GM21737 (cell line): ENCODE measurements at regions not wholly inside any gene's neighbourhood (a gene's known extent, or its start where the extent isn't known, plus 50 kb on each side); places are given as distances from the start of the nearest gene placed in this dataset.

Source experiments
- ATAC-seq: cut with Tn5 transposase; IDR thresholded peaks from one replicate; pipeline ENCODE4 v1.9.1; 2021; ENCODE audit warnings: mild to moderate bottlenecking, moderate library complexity; ENCODE audit not compliant: unreplicated experiment

DNA sequence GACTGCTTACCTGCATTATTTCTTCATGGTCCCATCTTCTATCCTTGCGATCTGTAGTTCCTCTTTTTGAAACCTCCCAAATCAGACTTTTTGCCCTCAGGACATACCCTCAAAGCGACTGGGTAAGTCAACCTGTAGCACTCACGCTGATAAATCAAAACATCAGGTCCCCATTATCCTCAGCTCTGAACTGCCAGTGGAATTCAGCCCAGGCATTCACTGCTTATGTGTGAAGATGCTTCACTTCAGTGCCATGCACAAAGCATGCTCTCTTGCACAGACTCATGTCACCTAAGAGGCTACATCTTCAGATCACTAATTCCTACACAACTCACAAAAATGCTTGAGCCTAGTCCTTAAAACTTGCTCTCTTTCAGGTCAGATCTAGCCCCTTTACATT lies 283.6 kb upstream of the KLF6 start:
- ATAC-seq, result no peak

DNA sequence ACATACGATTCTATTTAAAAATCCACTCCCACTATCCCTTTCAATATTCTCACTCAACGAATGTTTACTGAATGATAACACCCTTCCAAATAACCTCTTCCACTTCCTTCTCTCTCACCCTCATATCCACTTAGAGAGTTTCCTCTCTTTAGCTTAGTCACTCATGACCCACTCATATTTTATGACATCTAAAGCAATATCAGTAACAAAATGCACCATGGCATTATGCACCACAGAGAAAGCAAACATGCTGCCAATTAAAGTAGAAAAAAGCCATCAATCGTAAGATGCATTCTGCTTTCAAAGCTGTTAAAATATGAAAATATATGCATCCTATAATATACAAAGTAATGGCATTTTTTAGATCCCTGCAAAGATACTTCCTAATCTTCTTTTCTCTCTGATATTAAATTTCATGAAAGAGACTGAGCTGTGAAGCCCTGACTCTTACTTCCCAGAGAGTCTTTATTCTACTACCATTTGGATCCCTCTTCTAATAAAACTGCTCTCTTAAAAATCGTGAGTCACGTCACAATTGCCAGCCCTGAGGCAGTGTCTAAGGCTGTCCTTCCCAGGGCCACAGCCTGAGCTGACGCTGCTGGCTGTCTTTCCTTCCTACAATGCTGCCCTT lies 283.0 kb upstream of the KLF6 start:
- ATAC-seq, result no peak

DNA sequence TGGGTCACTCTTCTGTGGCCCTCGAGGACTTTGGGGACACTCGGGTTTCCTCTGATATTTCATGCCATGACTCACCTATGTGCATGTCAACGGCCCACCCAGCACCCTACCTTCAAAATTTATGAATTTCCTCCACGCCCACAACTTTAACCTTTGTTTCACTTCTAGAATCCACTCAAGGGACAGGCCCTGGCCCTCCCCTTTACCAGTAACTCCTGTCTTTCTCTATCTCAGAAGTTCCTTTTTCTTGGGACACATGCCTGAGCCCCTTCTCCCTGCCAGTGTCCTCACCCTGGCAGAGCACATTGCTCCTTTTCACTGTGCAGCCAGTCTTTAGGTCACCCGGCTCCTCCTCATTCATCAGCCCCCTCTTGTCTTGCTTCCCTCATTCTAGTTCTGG lies 282.5 kb upstream of the KLF6 start:
- no peak for ATAC-seq

DNA sequence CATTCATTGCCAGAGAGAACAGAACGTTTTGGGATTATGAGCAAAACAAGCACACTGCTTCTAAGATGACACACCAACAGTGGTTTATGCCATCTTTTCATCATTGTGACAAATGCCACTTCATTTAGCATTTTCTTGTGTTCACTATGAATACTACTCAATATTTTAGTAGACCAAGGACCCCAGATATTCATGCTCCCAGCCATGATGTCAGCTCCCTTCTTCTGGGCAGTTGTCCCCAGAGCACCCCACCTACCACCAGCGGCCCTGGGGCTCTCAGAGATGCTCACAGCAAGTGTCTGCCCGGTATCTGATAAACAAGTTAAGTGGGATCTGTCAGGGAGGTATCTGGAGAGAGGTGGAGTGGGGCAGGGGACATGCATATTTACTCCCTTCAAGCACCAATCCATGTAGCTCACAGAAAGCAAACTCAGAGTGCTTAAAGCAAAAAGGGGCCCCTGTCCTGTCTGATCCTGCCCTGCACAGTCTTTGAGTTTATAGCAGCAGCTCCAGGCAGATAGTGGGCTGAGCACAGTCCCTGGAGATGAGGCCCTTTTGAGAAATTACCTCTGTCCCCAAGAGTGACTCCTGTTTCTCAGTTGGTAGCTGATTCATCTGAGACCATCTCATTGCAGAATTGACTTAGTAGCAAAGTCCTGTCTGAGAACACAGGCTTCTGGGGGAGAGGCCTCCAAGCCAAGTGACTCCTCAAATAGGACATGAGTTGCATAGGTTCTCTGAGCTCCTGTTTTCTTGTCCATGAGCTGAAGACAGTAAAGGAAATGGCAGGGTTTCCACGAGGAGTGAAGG lies 281.8 kb upstream of the KLF6 start:
- ATAC-seq, result no peak

DNA sequence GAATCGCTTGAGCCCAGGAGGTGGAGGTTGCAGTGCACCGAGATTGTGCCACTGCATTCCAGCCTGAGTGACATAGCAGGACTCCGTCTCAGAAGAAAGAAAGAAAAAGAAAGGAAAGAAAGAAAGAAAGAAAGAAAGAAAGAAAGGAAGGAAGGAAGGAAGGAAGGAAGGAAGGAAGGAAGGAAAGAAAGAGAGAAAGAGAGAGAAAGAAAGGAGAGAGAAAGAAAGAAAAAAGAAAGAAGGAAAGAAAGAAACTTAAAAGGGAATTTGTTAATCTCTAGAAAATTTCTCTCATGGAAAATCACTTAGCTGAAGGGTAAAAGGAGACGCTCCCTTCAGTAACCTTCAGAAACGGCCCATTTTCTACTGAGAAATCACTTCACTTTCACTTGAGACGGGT lies 279.5 kb upstream of the KLF6 start:
- ATAC-seq, result no peak

DNA sequence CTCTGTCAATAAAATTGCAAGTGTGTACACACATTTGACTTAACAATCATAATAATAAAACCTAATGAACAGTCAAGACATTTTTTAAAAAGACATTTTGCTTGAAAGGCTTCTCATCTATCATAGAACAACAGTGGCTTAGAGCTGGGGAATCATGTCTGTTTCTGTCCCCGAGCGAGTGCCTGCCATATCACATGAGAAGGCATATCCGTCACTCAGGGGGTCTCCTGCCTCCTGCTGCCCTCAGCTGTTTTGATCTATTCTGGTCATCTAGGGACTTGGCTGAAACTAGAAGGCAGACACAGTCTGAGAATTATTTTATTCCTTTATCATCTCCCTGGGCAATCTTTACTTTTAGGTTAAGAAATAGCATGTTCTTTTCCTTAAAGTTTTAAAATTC lies 278.7 kb upstream of the KLF6 start:
- no peak for ATAC-seq

DNA sequence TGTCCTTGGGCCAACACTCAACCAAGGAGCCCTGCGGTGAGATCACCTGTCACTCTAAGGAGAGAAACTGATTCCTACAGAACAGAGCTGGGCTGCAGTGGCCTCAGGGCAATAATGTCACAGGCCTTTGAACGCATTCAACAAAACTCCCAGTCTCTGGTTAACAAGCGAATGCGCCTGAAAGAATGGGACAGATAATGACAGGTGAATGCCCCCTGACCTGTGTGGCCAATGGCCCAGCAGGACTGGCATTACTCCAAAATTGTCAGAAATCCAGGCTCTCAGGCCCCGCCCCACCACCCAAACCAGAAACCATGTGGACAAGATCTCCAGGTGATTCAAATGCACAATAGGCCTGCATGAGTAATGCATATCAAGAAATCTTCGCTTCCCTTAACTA lies 277.7 kb upstream of the KLF6 start:
- ATAC-seq, result no peak

DNA sequence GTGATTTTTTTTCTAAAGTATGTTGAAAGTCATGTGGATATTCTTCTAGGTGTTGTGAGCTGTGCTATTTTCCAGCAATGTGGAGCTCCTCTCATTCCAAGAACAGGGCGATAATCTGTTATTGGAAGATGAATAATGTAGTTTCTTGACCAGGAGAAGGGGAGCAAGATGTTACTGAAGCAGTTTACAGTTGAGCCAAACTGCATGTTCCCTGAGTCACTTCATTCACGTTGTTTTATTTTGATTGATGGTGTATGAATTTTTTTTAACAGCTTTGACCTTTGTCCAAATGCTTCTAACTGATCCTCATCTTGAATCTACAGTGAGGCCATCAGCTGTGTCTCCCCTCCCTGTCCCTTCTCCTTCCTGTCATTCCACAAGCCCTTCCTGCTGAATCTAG lies 277.1 kb upstream of the KLF6 start:
- ATAC-seq, result no peak

DNA sequence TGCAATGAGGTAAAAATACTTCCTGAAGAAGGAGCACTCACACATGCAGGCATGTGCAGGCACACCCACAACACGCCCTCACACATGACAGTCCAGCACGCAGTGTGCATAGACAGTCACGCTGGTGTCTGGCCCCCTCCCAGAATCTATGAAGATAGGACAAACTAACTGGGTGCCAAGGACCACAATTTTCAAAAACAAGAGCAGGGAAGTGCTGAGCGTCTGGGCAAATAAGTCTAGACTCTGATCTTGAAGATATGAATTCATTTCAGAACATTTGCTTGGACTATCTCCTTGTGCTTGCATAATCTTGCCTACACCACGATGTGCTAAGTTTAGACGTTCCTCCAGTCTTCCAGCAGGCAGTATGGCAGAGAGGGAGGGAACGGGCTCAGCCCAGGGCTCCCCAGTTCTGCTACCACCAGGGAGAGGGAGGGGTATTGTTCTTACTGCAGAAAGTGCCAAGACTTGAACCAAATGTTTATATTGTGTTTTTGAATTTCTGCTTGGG lies 276.5 kb upstream of the KLF6 start:
- no peak for ATAC-seq

DNA sequence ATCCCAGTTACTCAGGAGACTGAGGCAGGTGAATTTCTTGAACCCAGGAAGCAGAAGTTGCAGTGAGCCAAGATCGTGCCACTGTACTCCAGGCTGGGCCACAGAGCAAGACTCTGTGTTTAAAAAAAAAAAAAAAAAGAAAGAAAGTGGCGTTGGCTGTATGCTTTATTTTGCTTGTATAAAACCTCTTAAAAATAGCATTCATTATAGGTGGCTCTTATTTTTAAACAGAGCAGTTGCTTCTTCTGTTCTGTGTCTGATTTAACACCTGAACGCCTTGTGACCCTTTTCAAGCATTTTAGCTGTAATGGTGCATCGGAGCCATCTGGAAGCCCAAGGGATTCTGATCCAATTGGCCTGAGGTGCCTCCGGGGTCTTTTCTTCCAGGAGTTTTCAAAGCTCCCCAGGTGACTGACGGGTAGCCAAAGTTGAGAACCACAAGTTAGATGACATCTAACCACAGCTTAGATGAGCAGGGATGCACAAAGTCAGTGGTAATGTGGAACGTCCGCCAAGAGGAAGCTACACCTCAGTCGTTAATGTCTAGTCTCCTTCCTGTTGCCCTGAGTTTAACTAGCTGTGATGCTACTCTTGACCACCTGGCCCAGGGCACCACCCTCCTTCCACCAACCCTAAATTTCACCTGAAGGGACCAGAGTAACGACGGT lies 274.6 kb upstream of the KLF6 start:
- no peak for ATAC-seq

DNA sequence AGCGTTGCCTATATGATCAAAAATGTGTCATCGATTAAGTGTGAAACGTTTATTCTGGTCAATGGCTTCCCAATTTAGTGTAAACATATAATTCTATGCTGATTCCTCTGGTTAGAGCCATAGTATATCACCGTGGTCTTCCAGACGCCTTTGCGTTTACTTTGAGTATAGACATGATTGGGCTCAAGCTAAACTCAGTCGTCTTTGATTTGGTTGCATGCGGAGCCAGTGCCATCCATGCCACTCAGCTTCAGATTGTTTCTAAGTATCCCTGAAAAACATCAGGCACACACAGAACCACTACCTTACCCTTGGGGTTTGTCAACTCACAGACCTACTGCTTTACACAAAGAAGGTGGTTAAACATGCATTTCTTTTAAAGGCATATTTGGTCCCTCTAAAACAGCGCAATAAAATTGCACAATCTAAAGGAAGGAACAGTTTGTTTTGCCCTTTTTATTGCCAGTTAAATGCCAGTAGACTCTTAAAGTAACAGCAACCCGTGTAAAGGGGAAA lies 273.6 kb upstream of the KLF6 start:
- ATAC-seq, result no peak

DNA sequence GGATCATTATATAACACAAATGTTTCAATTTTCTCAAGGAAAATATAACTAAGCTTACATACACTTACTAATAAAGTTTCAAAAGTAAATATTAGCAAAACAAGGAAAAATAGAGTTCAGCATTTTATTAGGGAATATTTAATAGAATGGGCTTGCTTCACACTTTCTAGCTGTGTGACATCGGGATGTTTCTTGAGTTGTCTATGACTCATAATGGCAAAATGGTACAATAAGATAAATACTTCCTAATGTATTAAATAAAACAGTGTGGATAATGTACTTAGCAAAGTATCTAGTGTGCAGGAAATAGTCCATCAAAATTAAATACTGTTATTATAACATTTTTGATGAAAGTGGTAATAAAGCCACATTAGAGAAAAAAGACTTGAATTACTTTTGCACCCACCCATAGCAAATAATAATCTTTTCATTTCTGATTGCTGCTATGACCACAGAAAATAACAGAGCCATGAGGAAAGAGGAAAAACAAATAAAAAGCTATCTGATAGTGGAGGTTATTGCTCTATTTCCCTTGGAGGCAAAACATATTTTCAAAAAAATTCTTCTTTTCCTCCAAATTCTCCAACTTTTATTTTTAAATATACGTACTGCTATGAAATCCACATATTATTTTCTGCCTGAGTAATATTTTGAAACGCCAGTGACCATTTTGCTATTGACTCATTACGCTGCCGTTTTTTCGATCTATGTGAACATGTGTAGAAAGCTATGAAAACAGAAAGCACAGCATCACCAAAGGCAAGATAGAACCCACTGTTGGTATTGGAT lies 272.9 kb upstream of the KLF6 start:
- no peak for ATAC-seq

DNA sequence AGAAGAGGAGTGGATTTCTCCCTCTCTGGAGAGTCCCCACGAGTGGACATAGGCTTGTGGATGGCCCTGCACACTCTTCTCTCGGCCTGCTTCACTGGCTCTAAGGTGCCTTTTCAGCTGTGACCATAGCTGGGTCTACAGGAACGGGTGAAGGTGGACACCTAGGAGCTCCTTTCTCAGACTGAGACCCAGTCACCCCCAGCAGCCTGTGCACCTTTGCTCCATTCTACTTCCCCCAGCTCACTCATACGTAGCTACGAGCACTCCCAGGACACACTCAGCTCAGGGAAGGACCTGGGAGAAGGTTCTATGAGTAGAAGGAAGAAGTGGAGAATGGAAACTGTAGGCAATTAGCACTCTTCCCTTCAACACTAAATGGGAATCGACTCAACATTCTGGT lies 272.0 kb upstream of the KLF6 start:
- ATAC-seq, result no peak

DNA sequence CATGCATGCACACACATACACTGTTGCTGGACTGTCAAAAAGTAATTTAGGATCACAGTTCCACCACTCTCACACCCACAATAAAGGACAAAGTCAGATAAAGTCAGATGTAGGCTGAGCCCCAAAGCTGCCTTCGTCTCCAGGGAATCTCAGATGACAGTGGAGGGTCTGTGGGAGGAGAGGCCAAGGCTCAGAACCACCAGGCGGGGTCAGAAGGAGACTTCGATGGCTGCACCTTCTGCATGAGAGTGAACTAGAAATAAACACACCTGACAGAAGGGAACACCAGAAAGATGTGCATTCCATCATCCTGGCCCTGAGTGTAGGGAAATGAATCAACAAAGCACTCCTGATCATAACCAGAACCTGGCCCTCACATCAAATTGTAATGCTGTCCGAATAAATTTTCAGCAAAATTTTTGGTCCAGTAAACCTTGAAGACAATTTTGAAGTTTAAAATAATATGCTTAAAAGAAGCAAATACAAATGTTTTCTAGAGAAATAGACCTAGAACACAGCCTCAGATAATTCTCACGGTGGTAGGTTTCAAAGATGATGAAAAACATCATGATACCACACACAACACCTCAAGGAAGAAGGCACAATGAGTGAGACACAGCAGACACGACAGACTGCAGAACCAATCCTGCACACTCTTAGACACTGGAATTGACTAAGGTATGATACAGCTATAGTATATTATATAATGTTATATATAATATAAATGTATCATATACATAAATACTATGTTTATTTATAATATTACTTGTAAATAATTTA lies 269.8 kb upstream of the KLF6 start:
- ATAC-seq, result no peak

DNA sequence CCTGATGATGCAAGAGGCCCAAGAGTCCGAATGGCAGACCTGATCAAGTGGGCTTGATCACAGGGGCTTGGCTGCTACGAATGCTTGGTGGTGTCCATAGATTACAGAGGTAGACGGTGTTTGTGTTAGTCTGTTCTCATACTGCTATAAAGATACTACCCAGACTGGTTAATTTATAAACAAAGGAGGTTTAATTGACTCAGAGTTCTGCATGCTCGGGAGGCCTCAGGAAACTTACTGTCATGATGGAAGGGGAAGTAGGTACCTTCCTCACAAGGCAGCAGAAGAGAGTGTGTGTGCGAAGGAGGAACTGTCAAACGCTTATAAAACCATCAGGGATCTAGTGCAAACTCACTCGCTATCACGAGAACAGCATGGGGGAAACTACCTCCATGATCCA lies 268.9 kb upstream of the KLF6 start:
- ATAC-seq, result no peak

DNA sequence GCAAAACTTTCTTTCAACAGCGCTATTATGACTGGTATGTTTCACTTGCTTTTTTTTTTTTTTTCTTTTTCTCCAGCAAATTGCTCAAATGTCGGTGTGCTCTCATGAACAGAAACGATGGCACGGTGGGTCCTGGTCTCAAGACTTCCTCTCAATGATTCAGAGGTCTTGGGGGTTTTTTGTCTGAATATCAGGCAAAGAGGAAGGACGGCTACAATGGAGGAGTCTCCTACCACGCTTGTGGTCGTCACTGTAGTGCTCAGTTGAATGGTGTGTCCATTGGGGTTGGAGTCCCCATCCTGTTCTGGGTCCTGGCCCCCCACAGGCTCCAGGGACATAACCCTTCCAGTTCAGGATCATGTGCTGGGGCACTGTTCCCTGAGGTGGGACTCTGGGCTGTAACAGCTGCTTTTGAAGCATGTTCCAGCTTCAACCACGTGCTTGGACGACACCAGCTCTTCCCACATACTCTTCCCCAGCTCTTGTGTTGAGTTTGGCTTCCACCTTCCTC lies 266.7 kb upstream of the KLF6 start:
- ATAC-seq, result no peak

DNA sequence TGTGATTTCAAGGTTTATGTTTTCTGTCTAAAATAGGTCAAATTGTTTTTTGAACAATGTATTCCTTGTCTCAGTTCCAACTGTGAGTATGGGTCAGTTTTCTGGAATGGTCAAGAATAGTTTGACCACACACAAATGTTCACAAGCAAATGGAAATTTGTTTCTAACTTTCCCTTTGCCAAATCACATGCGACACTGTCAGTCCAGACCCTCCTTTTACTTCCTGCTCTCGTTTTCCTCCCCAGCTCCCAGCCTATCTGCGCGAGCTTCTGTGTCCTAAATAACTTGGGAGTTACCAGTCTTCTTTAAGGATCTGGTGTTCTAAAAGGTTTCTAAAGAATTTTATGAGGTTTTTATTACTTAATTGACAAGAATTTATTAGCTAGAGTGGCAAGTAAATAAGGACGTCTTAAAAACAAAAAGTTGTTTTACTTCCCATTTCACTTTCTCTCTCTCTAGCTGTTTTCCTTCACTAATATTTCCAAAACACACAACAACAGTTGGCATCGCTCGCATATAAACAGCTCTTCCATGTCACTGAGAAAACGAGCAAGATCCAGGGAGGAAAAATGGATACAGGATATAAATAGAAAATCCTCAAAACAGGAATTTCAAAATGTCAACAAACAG lies 266.1 kb upstream of the KLF6 start:
- ATAC-seq, result no peak

DNA sequence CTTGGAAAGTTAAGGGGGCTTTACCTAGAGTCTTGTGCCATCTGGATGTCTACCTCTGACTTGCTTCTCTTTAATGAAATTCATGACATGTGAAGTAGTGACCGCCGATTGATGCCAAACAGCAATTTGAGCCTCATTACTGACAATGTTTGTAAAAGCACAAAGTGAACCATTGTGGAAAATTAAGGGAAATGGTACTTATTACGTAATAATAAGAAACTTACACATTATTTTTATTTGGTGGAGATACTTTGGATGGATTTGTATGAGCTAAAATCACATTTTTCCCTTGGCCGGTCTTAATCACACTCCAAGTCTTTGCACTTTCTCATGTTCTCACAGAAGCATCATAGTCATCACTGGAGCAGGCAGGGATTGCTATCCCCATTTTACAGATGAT lies 265.1 kb upstream of the KLF6 start:
- no peak for ATAC-seq

DNA sequence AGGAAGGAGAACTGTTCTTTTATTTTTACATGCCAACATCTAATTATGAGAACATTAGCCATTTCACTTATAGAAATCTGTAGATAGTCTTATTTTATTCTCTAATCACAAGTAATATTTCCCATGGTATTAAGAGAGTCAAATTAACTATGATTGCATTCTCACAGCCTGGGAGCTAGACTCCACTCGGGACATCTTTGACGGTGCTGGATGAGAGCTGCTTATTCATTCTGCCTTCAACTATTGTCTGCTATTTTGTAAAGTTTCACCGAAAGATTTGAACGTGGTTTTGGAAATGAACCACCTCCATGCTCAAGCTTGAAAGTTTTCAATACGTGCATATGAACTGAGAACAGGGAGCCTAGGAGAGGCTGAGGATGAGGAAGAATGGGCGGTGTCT lies 264.3 kb upstream of the KLF6 start:
- no peak for ATAC-seq
